CD4-positive, alpha-beta T cell (primary cell): ENCODE measurements at regions not wholly inside any gene's neighbourhood (a gene's known extent, or its start where the extent isn't known, plus 50 kb on each side); places are given as distances from the start of the nearest gene placed in this dataset.

Experiments used
- ATAC-seq: fragments of 200-7000 bp; cut with Tn5 transposase; one replicate; pipeline ENCODE4 v1.10.0; 2022; ENCODE audit warnings: mild to moderate bottlenecking; ENCODE audit not compliant: poor library complexity
- CTCF ChIA-PET: fragments of 350-600 bp; sonication (Branson Sonifier 250); formaldehyde crosslinking; loops from one replicate; lab custom pipeline; 2021; ENCODE audit warnings: antibody characterized with exemption, inconsistent platforms; lab: Charles Lee
- POLR2A ChIA-PET: fragments of 350-600 bp; sonication (Branson Sonifier 250); formaldehyde crosslinking; loops from one replicate; lab custom pipeline; 2021; ENCODE audit warnings: antibody characterized with exemption, inconsistent platforms; lab: Charles Lee
- DNase-seq, 14 experiments: peaks; one replicate each; pipeline ENCODE4 v3.0.0-alpha.2; 2013 to 2020; ENCODE audit warnings: mixed read lengths in 2 of 14
- H3K27ac ChIP-seq, 2 donors: one replicate each; pipeline versions ENCODE4 v1.5.1 to v1.7.0; 2013; ENCODE audit warnings: low read length in 2 of 2, low read depth in 1 of 2, mild to moderate bottlenecking in 1 of 2
- H3K27me3 ChIP-seq, 2 experiments: 1 replicate in 1 of 2; 2 replicates in 1 of 2; pipeline versions ENCODE4 v1.6.1 to v1.7.0; 2013; ENCODE audit warnings: low read length in 2 of 2, control low read depth in 1 of 2, mild to moderate bottlenecking in 1 of 2, moderate library complexity in 1 of 2; ENCODE audit not compliant: insufficient read depth in 2 of 2, control insufficient read depth in 1 of 2
- H3K36me3 ChIP-seq: one replicate; pipeline ENCODE4 v1.6.1; 2013; ENCODE audit warnings: low read length, control low read depth; ENCODE audit not compliant: insufficient read depth
- H3K4me1 ChIP-seq: one replicate; pipeline ENCODE4 v1.6.1; 2013; ENCODE audit warnings: low read length, control low read depth; ENCODE audit not compliant: insufficient read depth
- H3K4me3 ChIP-seq: one replicate; pipeline ENCODE4 v1.5.1; 2013; ENCODE audit warnings: mild to moderate bottlenecking, low read length, moderate library complexity
- H3K9me3 ChIP-seq, 2 experiments: 1 replicate in 1 of 2; 2 replicates in 1 of 2; pipeline versions ENCODE4 v1.6.1 to v1.7.0; 2013; ENCODE audit warnings: low read length in 2 of 2, mild to moderate bottlenecking in 2 of 2, control low read depth in 1 of 2, moderate library complexity in 1 of 2; ENCODE audit not compliant: control insufficient read depth in 1 of 2, insufficient read depth in 1 of 2
- H3K27ac Mint-ChIP-seq: one replicate; pipeline ENCODE4 v1.8.0; 2020; ENCODE audit warnings: mixed read lengths
- H3K27me3 Mint-ChIP-seq: one replicate; pipeline ENCODE4 v1.8.0; 2021; ENCODE audit warnings: mixed read lengths
- H3K36me3 Mint-ChIP-seq: one replicate; pipeline ENCODE4 v1.8.0; 2021; ENCODE audit warnings: low read depth, mixed read lengths
- H3K4me1 Mint-ChIP-seq: one replicate; pipeline ENCODE4 v1.8.0; 2021; ENCODE audit warnings: low read depth, mixed read lengths
- H3K4me3 Mint-ChIP-seq: one replicate; pipeline ENCODE4 v1.8.0; 2020; ENCODE audit warnings: mild to moderate bottlenecking, mixed read lengths
- H3K9me3 Mint-ChIP-seq: one replicate; pipeline ENCODE4 v1.8.0; 2020; ENCODE audit warnings: mixed read lengths
- CTCF ChIP-seq: fragments of 200-600 bp; IDR thresholded peaks from one replicate; pipeline ENCODE4 v1.8.0; 2022; ENCODE audit warnings: antibody characterized with exemption, mild to moderate bottlenecking
- intact Hi-C, 2 experiments: fragments of 100-400 bp; cut with DNase I in 1 of 2; cut with micrococcal nuclease in 1 of 2; formaldehyde crosslinking; loops; one replicate each; pipeline versions ENCODE4 v1.15.1 to v1.9.0; 2023 to 2025; cut with DNase I, micrococcal nuclease

GRCh38 chr3:180466401-180467011, 135.5 kb upstream of the TTC14 start:
- POLR2A ChIA-PET = no interaction called here
- Histone ChIP-seq H3K4me3 (no peak overlapping the region), H3K4me1 (no peaks in the 10 kb centered on the region), H3K27me3 (no peaks in the 10 kb centered on the region), H3K9me3 (no peaks in the 10 kb centered on the region), H3K36me3 (no peaks in the 10 kb centered on the region), H3K27ac (no peak overlapping the region)
- CTCF ChIA-PET = no interaction called here
- Mint-ChIP-seq H3K4me1 (no peaks in the 10 kb centered on the region), H3K4me3 (no peak overlapping the region), H3K9me3 (peaks cover 3% of the 10 kb centered on the region), H3K36me3 (no peaks in the 10 kb centered on the region), H3K27ac (no peak overlapping the region), H3K27me3 (peaks cover 4% of the 10 kb centered on the region)
- DNase-seq (no peak), ATAC-seq (no peak)
- TF ChIP-seq CTCF = no peak
- intact Hi-C loops = no loop called here

DNA sequence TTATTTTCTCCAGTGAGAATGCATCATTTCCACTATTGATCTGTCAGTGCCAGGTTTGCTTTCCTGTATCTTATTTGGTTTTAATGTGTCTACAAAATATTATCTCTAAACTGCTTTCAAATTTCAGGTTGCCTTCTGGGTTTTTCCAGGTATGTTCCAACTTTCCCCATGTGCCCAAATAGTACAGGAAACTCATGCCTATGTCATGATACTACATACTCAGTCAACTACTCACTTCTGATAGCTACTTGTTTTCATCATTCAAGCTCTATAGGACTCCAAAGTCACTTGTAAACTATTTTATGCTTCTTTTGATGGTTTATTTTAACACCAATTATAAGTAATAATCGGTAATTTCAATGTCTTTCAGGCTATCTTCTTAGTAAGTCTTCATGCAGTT, 134.8 kb upstream of the TTC14 start:
- POLR2A ChIA-PET = no interaction called here

GRCh38 chr3:180469149-180469548, 132.8 kb upstream of the TTC14 start:
- Histone ChIP-seq H3K4me1 (no peaks in the 10 kb centered on the region), H3K9me3 (no peaks in the 10 kb centered on the region), H3K4me3 (no peak overlapping the region), H3K27me3 (no peaks in the 10 kb centered on the region), H3K27ac (no peak overlapping the region), H3K36me3 (no peaks in the 10 kb centered on the region)
- no peak overlapping the region for H3K27ac Mint-ChIP-seq
- no peak for TF ChIP-seq CTCF
- no peaks in the 10 kb centered on the region for H3K4me1 Mint-ChIP-seq
- H3K4me3 Mint-ChIP-seq = no peak overlapping the region
- DNase-seq = no peak
- H3K27me3 Mint-ChIP-seq = peaks cover 3% of the 10 kb centered on the region
- ChIA-PET POLR2A (no interaction called here), CTCF (no interaction called here)
- H3K9me3 Mint-ChIP-seq = peaks cover under 1% of the 10 kb centered on the region
- no peak for ATAC-seq
- H3K36me3 Mint-ChIP-seq = no peaks in the 10 kb centered on the region
- intact Hi-C loops = no loop called here

More for the DNA sequence above, 134.8 kb upstream of the TTC14 start:
- H3K4me3 Mint-ChIP-seq = no peak overlapping the region
- no peaks in the 10 kb centered on the region for H3K4me1 ChIP-seq
- no peak for DNase-seq
- TF ChIP-seq CTCF = no peak
- H3K4me3 ChIP-seq = no peak overlapping the region
- H3K27me3 ChIP-seq = no peaks in the 10 kb centered on the region
- peaks cover 3% of the 10 kb centered on the region for H3K9me3 Mint-ChIP-seq
- H3K4me1 Mint-ChIP-seq = no peaks in the 10 kb centered on the region
- no peak overlapping the region for H3K27ac ChIP-seq
- intact Hi-C loops = no loop called here
- CTCF ChIA-PET = no interaction called here
- H3K36me3 ChIP-seq = no peaks in the 10 kb centered on the region
- peaks cover 4% of the 10 kb centered on the region for H3K27me3 Mint-ChIP-seq
- ATAC-seq = no peak
- H3K9me3 ChIP-seq = no peaks in the 10 kb centered on the region
- no peaks in the 10 kb centered on the region for H3K36me3 Mint-ChIP-seq
- no peak overlapping the region for H3K27ac Mint-ChIP-seq
